ENCODE measurements at regions not wholly inside any gene's neighbourhood (a gene's known extent, or its start where the extent isn't known, plus 50 kb on each side); places are given as distances from the start of the nearest gene placed in this dataset.

DNA sequence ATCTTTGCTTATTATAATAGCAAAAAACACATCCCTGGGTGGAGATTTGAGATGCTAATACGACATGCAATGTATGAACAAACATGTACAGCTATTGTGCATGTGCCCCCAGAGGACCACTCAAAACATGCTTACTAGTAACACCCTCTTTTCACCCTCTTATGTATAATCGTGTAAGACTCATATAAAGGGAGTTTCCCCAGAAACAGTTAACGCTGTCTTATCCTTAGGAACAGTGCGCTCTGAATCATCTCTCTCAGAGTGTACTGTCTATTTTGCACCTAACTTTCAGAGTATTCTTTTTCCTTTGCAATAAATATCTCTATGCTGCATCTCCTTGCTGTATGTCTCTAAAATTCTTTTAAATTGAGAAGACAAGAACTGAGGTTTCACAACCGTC is 2604.0 kb downstream of the PCDH9 start:
- Histone ChIP-seq H4K20me1 (ENCODE audit: control insufficient read depth, insufficient read depth, insufficient read length) (no peaks in the 10 kb centered on the region), H3K79me2 (ENCODE audit: insufficient read depth, low read length) (no peaks in the 10 kb centered on the region), H2BK5ac (ENCODE audit: insufficient read length, low read length) (no peak overlapping the region), H3K4ac (ENCODE audit: low read depth, low read length) (no peak overlapping the region), H3K27me3 (ENCODE audit: insufficient read depth, low read length) (no peaks in the 10 kb centered on the region), H2AFZ (ENCODE audit: low read length) (no peak overlapping the region), H3K23me2 (ENCODE audit: insufficient read length, low read depth, low read length, poor library complexity, severe bottlenecking) (no peaks in the 10 kb centered on the region), H3K4me1 (ENCODE audit: insufficient read depth, low read length) (no peaks in the 10 kb centered on the region), H3K4me2 (ENCODE audit: insufficient read depth, insufficient read length, low read length) (no peak overlapping the region), H3K9me3 (ENCODE audit: control insufficient read depth, low read depth, low read length) (no peaks in the 10 kb centered on the region), H3K56ac (ENCODE audit: insufficient read length, low read depth, low read length) (no peak overlapping the region), H4K91ac (ENCODE audit: insufficient read length, low read depth, low read length) (no peak overlapping the region), H2BK20ac (ENCODE audit: low read depth, low read length, poor library complexity, severe bottlenecking) (no peak overlapping the region), H3K14ac (ENCODE audit: insufficient read depth, low read length) (no peak overlapping the region), H3K18ac (ENCODE audit: insufficient read length, low read depth, low read length) (no peak overlapping the region), H3K27ac (ENCODE audit: insufficient read length, low read depth, low read length) (no peak overlapping the region), H3K9ac (ENCODE audit: extremely low read depth, insufficient read length, low read length) (no peak overlapping the region), H3K23ac (ENCODE audit: insufficient read length, low read depth, low read length) (no peak overlapping the region), H3K79me1 (ENCODE audit: insufficient read depth, low read depth, low read length, poor library complexity, severe bottlenecking) (no peaks in the 10 kb centered on the region), H2BK120ac (ENCODE audit: low read depth, low read length, poor library complexity, severe bottlenecking) (no peak overlapping the region), H2BK12ac (ENCODE audit: insufficient read length, low read depth, low read length) (no peak overlapping the region), H4K8ac (replicated peaks; ENCODE audit: insufficient read length, low read depth, low read length) (no peak overlapping the region), H2AK5ac (ENCODE audit: insufficient read length, low read length) (no peak overlapping the region), H3T11ph (ENCODE audit: low read length) (no peak overlapping the region), H4K5ac (ENCODE audit: insufficient read length, low read depth, low read length) (no peak overlapping the region), H2BK15ac (ENCODE audit: low read depth, low read length) (no peak overlapping the region)
- Mint-ChIP-seq H3K4me3 (no peak overlapping the region), H3K27ac (no peak overlapping the region), H3K4me1 (peaks cover 4 to 11% of the 10 kb centered on the region in 2 experiments; a peak in 3 of 4 replicates), H3K27me3 (ENCODE audit: low read depth) (no peaks in the 10 kb centered on the region), H3K9me3 (no peaks in the 10 kb centered on the region), H3K36me3 (ENCODE audit: insufficient read depth in 1 of 3, low read depth in 3 of 3) (no peaks in the 10 kb centered on the region)
- WGBS (ENCODE audit: extremely low coverage, insufficient read length, low lambda C conversion rate): no CpG with 5 or more reads among the region's 5 CpGs
- DNase-seq: no peak
- TF ChIP-seq, protein P1, sequence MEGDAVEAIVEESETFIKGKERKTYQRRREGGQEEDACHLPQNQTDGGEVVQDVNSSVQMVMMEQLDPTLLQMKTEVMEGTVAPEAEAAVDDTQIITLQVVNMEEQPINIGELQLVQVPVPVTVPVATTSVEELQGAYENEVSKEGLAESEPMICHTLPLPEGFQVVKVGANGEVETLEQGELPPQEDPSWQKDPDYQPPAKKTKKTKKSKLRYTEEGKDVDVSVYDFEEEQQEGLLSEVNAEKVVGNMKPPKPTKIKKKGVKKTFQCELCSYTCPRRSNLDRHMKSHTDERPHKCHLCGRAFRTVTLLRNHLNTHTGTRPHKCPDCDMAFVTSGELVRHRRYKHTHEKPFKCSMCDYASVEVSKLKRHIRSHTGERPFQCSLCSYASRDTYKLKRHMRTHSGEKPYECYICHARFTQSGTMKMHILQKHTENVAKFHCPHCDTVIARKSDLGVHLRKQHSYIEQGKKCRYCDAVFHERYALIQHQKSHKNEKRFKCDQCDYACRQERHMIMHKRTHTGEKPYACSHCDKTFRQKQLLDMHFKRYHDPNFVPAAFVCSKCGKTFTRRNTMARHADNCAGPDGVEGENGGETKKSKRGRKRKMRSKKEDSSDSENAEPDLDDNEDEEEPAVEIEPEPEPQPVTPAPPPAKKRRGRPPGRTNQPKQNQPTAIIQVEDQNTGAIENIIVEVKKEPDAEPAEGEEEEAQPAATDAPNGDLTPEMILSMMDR (conservative IDR thresholded peaks at IDR 0.05): no peak
